Eye (tissue), 1 donor: ENCODE measurements at regions not wholly inside any gene's neighbourhood (a gene's known extent, or its start where the extent isn't known, plus 50 kb on each side); places are given as distances from the start of the nearest gene placed in this dataset.
A peak's percentile ranks its signal among the peaks of the same experiment; 100 is the strongest.

Source experiments
- DNase-seq: peaks from one replicate; pipeline ENCODE4 v3.0.0-alpha.2; 2015

GRCh38 chr12:132439333-132439904 lies 50.5 kb upstream of the FBRSL1 start:
- DNase-seq: no peak

- DNase-seq: no peak
Measured at GRCh38 chr12:132438726-132439125, 51.2 kb upstream of the FBRSL1 start.

- DNase-seq: no peak
Measured at GRCh38 chr12:132437943-132438700, 51.8 kb upstream of the FBRSL1 start.

- DNase-seq: peak; percentile 82
Measured at GRCh38 chr12:132437252-132437932, 52.6 kb upstream of the FBRSL1 start.

GRCh38 chr12:132436791-132437251 lies 53.1 kb upstream of the FBRSL1 start:
- no peak for DNase-seq

- DNase-seq: no peak
Measured at GRCh38 chr12:132435486-132436187, 54.3 kb upstream of the FBRSL1 start.

- no peak for DNase-seq
Measured at GRCh38 chr12:132433641-132434395, 56.1 kb upstream of the FBRSL1 start.

- DNase-seq: peak; percentile 90
Measured at GRCh38 chr12:132432721-132433577, 57.0 kb upstream of the FBRSL1 start.

GRCh38 chr12:132432126-132432705 lies 57.7 kb upstream of the FBRSL1 start:
- peak; percentile 16 for DNase-seq

- peak; percentile 42 for DNase-seq
Measured at GRCh38 chr12:132430838-132431774, 58.8 kb upstream of the FBRSL1 start.

- peak; percentile 86 for DNase-seq
Measured at GRCh38 chr12:132429946-132430643, 59.9 kb upstream of the FBRSL1 start.

GRCh38 chr12:132429602-132429945 lies 60.4 kb upstream of the FBRSL1 start:
- peak; percentile 81 for DNase-seq

- DNase-seq: peak; percentile 77
Measured at GRCh38 chr12:132428936-132429601, 60.9 kb upstream of the FBRSL1 start.

- no peak for DNase-seq
Measured at GRCh38 chr12:132427999-132428935, 61.7 kb upstream of the FBRSL1 start.

- DNase-seq: no peak
Measured at GRCh38 chr12:132427174-132427768, 62.7 kb upstream of the FBRSL1 start.

- DNase-seq: no peak
Measured at GRCh38 chr12:132426349-132427173, 63.4 kb upstream of the FBRSL1 start.
